ENCODE measurements at regions not wholly inside any gene's neighbourhood (a gene's known extent, or its start where the extent isn't known, plus 50 kb on each side); places are given as distances from the start of the nearest gene placed in this dataset.

DNA sequence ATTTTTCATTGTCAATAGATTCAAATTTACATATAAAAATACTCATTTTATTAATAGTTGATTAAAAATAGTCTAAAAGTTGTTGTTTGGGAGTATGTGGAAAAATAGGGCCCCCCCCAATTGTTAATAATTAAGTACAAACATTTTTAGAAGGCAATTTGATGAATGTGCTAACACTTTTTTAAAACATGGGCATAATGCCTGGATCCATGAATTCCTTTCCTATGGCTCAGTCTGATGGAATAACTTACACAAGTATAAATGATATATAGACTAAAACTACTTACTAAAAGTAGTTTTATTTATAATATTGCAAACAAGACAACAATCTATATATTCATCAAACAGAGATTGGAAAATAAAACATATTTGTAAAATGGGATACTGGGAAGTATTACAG, 247.2 kb upstream of the LRRN1 start:
- no peak for TF ChIP-seq POLR2A (IDR thresholded peaks at IDR 0.05)
- TF ChIP-seq, protein P1, sequence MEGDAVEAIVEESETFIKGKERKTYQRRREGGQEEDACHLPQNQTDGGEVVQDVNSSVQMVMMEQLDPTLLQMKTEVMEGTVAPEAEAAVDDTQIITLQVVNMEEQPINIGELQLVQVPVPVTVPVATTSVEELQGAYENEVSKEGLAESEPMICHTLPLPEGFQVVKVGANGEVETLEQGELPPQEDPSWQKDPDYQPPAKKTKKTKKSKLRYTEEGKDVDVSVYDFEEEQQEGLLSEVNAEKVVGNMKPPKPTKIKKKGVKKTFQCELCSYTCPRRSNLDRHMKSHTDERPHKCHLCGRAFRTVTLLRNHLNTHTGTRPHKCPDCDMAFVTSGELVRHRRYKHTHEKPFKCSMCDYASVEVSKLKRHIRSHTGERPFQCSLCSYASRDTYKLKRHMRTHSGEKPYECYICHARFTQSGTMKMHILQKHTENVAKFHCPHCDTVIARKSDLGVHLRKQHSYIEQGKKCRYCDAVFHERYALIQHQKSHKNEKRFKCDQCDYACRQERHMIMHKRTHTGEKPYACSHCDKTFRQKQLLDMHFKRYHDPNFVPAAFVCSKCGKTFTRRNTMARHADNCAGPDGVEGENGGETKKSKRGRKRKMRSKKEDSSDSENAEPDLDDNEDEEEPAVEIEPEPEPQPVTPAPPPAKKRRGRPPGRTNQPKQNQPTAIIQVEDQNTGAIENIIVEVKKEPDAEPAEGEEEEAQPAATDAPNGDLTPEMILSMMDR (IDR thresholded peaks at IDR 0.05), result no peak
